Neuron (in vitro differentiated cells): ENCODE measurements at regions not wholly inside any gene's neighbourhood (a gene's known extent, or its start where the extent isn't known, plus 50 kb on each side); places are given as distances from the start of the nearest gene placed in this dataset.

Experiments used
- H2AFZ ChIP-seq: one replicate; pipeline ENCODE4 v1.6.1; 2013; ENCODE audit warnings: low read depth, mild to moderate bottlenecking, inconsistent platforms, low read length, moderate library complexity
- H3K27me3 ChIP-seq: one replicate; pipeline ENCODE4 v1.6.1; 2013; ENCODE audit warnings: low read length; ENCODE audit not compliant: insufficient read depth
- H3K36me3 ChIP-seq: one replicate; pipeline ENCODE4 v1.6.1; 2013; ENCODE audit warnings: low read length; ENCODE audit not compliant: insufficient read depth
- H3K4me1 ChIP-seq: one replicate; pipeline ENCODE4 v1.6.1; 2013; ENCODE audit warnings: low read length; ENCODE audit not compliant: insufficient read depth
- H3K4me3 ChIP-seq: 2 replicates; pipeline ENCODE4 v1.5.1; 2013; ENCODE audit warnings: mild to moderate bottlenecking, low read length, moderate library complexity
- H3K9me3 ChIP-seq: one replicate; pipeline ENCODE4 v1.6.1; 2013; ENCODE audit warnings: low read length

- Histone ChIP-seq H3K4me1 (no peaks in the 10 kb centered on the region), H2AFZ (no peak overlapping the region), H3K9me3 (no peaks in the 10 kb centered on the region), H3K27me3 (no peaks in the 10 kb centered on the region), H3K4me3 (no peak overlapping the region), H3K36me3 (no peaks in the 10 kb centered on the region)
Measured at GRCh38 chr16:64740261-64740660, 381.6 kb downstream of the CDH11 start.

GRCh38 chr16:64738321-64738960, 383.4 kb downstream of the CDH11 start:
- Histone ChIP-seq H2AFZ (no peak overlapping the region), H3K4me1 (no peaks in the 10 kb centered on the region), H3K27me3 (no peaks in the 10 kb centered on the region), H3K36me3 (no peaks in the 10 kb centered on the region), H3K4me3 (no peak overlapping the region), H3K9me3 (no peaks in the 10 kb centered on the region)

- no peaks in the 10 kb centered on the region for H3K27me3 ChIP-seq
- no peak overlapping the region for H2AFZ ChIP-seq
- H3K4me1 ChIP-seq = no peaks in the 10 kb centered on the region
- H3K9me3 ChIP-seq = no peaks in the 10 kb centered on the region
- no peak overlapping the region for H3K4me3 ChIP-seq
- H3K36me3 ChIP-seq = no peaks in the 10 kb centered on the region
Measured at GRCh38 chr16:64736857-64737256, 385.0 kb downstream of the CDH11 start.

GRCh38 chr16:64731891-64732290, 390.0 kb downstream of the CDH11 start:
- Histone ChIP-seq H3K36me3 (no peaks in the 10 kb centered on the region), H3K4me3 (no peak overlapping the region)

GRCh38 chr16:64730261-64730660, 391.6 kb downstream of the CDH11 start:
- H3K9me3 ChIP-seq = no peaks in the 10 kb centered on the region
- no peaks in the 10 kb centered on the region for H3K4me1 ChIP-seq
- no peak overlapping the region for H3K4me3 ChIP-seq
- H3K27me3 ChIP-seq = no peaks in the 10 kb centered on the region
- no peaks in the 10 kb centered on the region for H3K36me3 ChIP-seq
- H2AFZ ChIP-seq = no peak overlapping the region

More at GRCh38 chr16:64731891-64732290, 390.0 kb downstream of the CDH11 start:
- Histone ChIP-seq H3K27me3 (no peaks in the 10 kb centered on the region), H3K9me3 (no peaks in the 10 kb centered on the region), H3K4me1 (no peaks in the 10 kb centered on the region), H2AFZ (no peak overlapping the region)

GRCh38 chr16:64724339-64724738, 397.5 kb downstream of the CDH11 start:
- Histone ChIP-seq H3K36me3 (no peaks in the 10 kb centered on the region), H3K9me3 (no peaks in the 10 kb centered on the region), H2AFZ (no peak overlapping the region), H3K27me3 (no peaks in the 10 kb centered on the region), H3K4me3 (no peak overlapping the region), H3K4me1 (no peaks in the 10 kb centered on the region)

GRCh38 chr16:64718486-64718885, 403.4 kb downstream of the CDH11 start:
- H3K4me1 ChIP-seq = no peaks in the 10 kb centered on the region
- no peaks in the 10 kb centered on the region for H3K36me3 ChIP-seq
- no peak overlapping the region for H3K4me3 ChIP-seq

GRCh38 chr16:64717871-64718270, 404.0 kb downstream of the CDH11 start:
- H2AFZ ChIP-seq = no peak overlapping the region
- H3K4me3 ChIP-seq = no peak overlapping the region
- no peaks in the 10 kb centered on the region for H3K4me1 ChIP-seq

More at GRCh38 chr16:64718486-64718885, 403.4 kb downstream of the CDH11 start:
- no peaks in the 10 kb centered on the region for H3K9me3 ChIP-seq
- no peak overlapping the region for H2AFZ ChIP-seq
- H3K27me3 ChIP-seq = no peaks in the 10 kb centered on the region

GRCh38 chr16:64715624-64716023, 406.2 kb downstream of the CDH11 start:
- no peaks in the 10 kb centered on the region for H3K27me3 ChIP-seq
- H3K36me3 ChIP-seq = no peaks in the 10 kb centered on the region
- H3K4me3 ChIP-seq = no peak overlapping the region
- H3K9me3 ChIP-seq = no peaks in the 10 kb centered on the region
- no peaks in the 10 kb centered on the region for H3K4me1 ChIP-seq
- no peak overlapping the region for H2AFZ ChIP-seq

More at GRCh38 chr16:64717871-64718270, 404.0 kb downstream of the CDH11 start:
- H3K9me3 ChIP-seq = no peaks in the 10 kb centered on the region
- no peaks in the 10 kb centered on the region for H3K36me3 ChIP-seq
- H3K27me3 ChIP-seq = no peaks in the 10 kb centered on the region

- no peak overlapping the region for H3K4me3 ChIP-seq
- no peaks in the 10 kb centered on the region for H3K36me3 ChIP-seq
- H3K9me3 ChIP-seq = no peaks in the 10 kb centered on the region
- no peak overlapping the region for H2AFZ ChIP-seq
- no peaks in the 10 kb centered on the region for H3K27me3 ChIP-seq
- no peaks in the 10 kb centered on the region for H3K4me1 ChIP-seq
Measured at GRCh38 chr16:64712026-64712425, 409.8 kb downstream of the CDH11 start.

GRCh38 chr16:64711596-64711995, 410.3 kb downstream of the CDH11 start:
- Histone ChIP-seq H3K27me3 (no peaks in the 10 kb centered on the region), H3K4me3 (no peak overlapping the region), H3K4me1 (no peaks in the 10 kb centered on the region), H3K9me3 (no peaks in the 10 kb centered on the region), H3K36me3 (no peaks in the 10 kb centered on the region), H2AFZ (no peak overlapping the region)

GRCh38 chr16:64711026-64711425, 410.8 kb downstream of the CDH11 start:
- H3K4me1 ChIP-seq = no peaks in the 10 kb centered on the region
- no peak overlapping the region for H3K4me3 ChIP-seq
- no peaks in the 10 kb centered on the region for H3K9me3 ChIP-seq
- H3K27me3 ChIP-seq = no peaks in the 10 kb centered on the region
- H3K36me3 ChIP-seq = no peaks in the 10 kb centered on the region
- H2AFZ ChIP-seq = no peak overlapping the region

- Histone ChIP-seq H3K4me3 (no peak overlapping the region), H2AFZ (no peak overlapping the region), H3K9me3 (no peaks in the 10 kb centered on the region), H3K27me3 (no peaks in the 10 kb centered on the region), H3K36me3 (no peaks in the 10 kb centered on the region), H3K4me1 (no peaks in the 10 kb centered on the region)
Measured at GRCh38 chr16:64705443-64705842, 416.4 kb downstream of the CDH11 start.

GRCh38 chr16:64704386-64704785, 417.5 kb downstream of the CDH11 start:
- no peaks in the 10 kb centered on the region for H3K36me3 ChIP-seq
- no peak overlapping the region for H3K4me3 ChIP-seq
- no peak overlapping the region for H2AFZ ChIP-seq
- H3K27me3 ChIP-seq = no peaks in the 10 kb centered on the region
- H3K4me1 ChIP-seq = no peaks in the 10 kb centered on the region
- H3K9me3 ChIP-seq = no peaks in the 10 kb centered on the region
